ENCODE measurements at regions not wholly inside any gene's neighbourhood (a gene's known extent, or its start where the extent isn't known, plus 50 kb on each side); places are given as distances from the start of the nearest gene placed in this dataset.

DNA sequence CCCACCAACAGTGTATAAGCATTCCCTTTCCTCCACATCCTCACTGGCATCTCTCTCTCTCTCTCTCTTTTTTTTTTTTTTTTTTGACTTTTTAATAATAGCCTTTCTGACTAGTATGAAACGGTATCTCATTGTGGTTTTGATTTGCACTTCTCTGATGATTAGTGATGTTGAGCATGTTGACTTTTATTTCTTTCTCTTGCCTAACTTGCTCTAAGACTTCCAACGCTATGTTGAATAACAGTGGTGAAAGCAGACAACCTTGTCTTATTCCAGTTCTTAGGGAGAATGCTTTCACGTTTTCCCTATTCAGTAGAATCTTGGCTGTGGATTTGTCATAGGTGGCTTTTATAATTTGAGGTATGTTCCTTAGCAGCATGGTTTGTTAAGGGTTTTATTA lies 249.4 kb upstream of the MDFIC2 start:
- H2AFZ ChIP-seq (ENCODE audit: low read depth, low read length, severe bottlenecking): no peak overlapping the region
- H3K9me3 ChIP-seq (ENCODE audit: insufficient read depth, low read length): no peaks in the 10 kb centered on the region
- H3K9me2 ChIP-seq (replicated peaks; ENCODE audit: insufficient read depth, low read length): no peaks in the 10 kb centered on the region; the same call in 1 of the 2 replicates
- H4K20me1 ChIP-seq (ENCODE audit: low read depth, low read length): no peaks in the 10 kb centered on the region
- no peaks in the 10 kb centered on the region for H3K36me3 ChIP-seq (ENCODE audit: low read length)
- H3K4me2 ChIP-seq (ENCODE audit: low read depth, low read length, poor library complexity, severe bottlenecking): no peak overlapping the region
- H3K4me3 ChIP-seq (ENCODE audit: insufficient read depth, low read length, poor library complexity, severe bottlenecking): no peak overlapping the region
- no peaks in the 10 kb centered on the region for H3F3A ChIP-seq (ENCODE audit: insufficient read depth)
- H3K27me3 ChIP-seq (ENCODE audit: low read length): no peaks in the 10 kb centered on the region
- TF ChIP-seq EZH2phosphoT487 (conservative IDR thresholded peaks at IDR 0.05; ENCODE audit: low read length): no peak
- TF ChIP-seq, protein P1, sequence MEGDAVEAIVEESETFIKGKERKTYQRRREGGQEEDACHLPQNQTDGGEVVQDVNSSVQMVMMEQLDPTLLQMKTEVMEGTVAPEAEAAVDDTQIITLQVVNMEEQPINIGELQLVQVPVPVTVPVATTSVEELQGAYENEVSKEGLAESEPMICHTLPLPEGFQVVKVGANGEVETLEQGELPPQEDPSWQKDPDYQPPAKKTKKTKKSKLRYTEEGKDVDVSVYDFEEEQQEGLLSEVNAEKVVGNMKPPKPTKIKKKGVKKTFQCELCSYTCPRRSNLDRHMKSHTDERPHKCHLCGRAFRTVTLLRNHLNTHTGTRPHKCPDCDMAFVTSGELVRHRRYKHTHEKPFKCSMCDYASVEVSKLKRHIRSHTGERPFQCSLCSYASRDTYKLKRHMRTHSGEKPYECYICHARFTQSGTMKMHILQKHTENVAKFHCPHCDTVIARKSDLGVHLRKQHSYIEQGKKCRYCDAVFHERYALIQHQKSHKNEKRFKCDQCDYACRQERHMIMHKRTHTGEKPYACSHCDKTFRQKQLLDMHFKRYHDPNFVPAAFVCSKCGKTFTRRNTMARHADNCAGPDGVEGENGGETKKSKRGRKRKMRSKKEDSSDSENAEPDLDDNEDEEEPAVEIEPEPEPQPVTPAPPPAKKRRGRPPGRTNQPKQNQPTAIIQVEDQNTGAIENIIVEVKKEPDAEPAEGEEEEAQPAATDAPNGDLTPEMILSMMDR (IDR thresholded peaks at IDR 0.05; ENCODE audit: insufficient read depth, low read length, poor library complexity, severe bottlenecking): no peak
- no peak overlapping the region for H3K9ac ChIP-seq (ENCODE audit: low read length)
- no peak overlapping the region for H3K27ac ChIP-seq (ENCODE audit: low read depth, low read length)
- H3K79me2 ChIP-seq (ENCODE audit: insufficient read depth, low read length): no peaks in the 10 kb centered on the region

DNA sequence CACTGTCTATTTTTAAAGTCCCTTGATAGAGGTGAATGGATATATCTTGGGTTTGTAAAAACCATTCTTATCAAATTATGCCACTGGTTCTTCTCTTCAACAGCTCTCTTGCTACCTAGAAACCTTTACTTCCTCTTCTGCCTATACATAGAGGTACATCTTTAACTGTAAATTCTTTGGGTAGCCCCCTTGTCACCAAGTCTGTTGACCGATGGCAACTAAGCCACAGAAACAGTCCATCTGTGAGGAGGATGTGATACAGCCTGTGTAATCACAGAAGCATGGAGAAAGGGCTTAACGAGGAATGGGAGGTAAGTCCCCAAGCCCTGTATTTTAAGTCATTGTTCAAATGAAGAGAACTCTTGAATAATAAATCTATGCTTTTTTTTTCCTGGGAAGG lies 246.5 kb upstream of the MDFIC2 start:
- Histone ChIP-seq H3K4me3 (ENCODE audit: insufficient read depth, low read length, poor library complexity, severe bottlenecking) (no peak overlapping the region), H3K4me2 (ENCODE audit: low read depth, low read length, poor library complexity, severe bottlenecking) (no peak overlapping the region), H3K9ac (ENCODE audit: low read length) (no peak overlapping the region)

DNA sequence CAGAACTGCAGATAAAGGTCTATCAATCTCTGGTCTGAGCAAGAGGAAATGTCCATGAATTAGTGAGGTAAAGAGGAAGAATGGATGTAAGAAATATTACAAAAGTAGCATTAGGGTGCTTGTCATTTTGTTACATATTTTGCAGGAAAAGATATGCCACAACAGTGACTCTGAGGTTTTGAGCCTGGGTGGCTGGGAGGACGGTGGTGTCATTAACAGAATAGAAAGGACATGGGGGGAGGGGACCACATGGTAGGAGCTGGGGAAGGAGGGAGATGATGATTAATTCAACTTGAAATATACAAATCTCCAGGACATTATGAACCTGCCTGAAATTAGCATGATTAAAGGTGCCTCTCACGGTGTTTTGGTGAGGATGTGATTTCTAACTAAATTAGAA lies 245.5 kb upstream of the MDFIC2 start:
- TF ChIP-seq, protein P1 (IDR thresholded peaks at IDR 0.05; ENCODE audit: insufficient read depth, low read length, poor library complexity, severe bottlenecking): no peak
- TF ChIP-seq EZH2phosphoT487 (conservative IDR thresholded peaks at IDR 0.05; ENCODE audit: low read length): no peak
- no peaks in the 10 kb centered on the region for H3K36me3 ChIP-seq (ENCODE audit: low read length)

More for the DNA sequence above, 246.5 kb upstream of the MDFIC2 start:
- Histone ChIP-seq H3K9me2 (replicated peaks; ENCODE audit: insufficient read depth, low read length) (no peaks in the 10 kb centered on the region; the same call in 1 of the 2 replicates), H2AFZ (ENCODE audit: low read depth, low read length, severe bottlenecking) (no peak overlapping the region), H3K27me3 (ENCODE audit: low read length) (no peaks in the 10 kb centered on the region), H4K20me1 (ENCODE audit: low read depth, low read length) (no peaks in the 10 kb centered on the region), H3F3A (ENCODE audit: insufficient read depth) (no peaks in the 10 kb centered on the region), H3K79me2 (ENCODE audit: insufficient read depth, low read length) (no peaks in the 10 kb centered on the region), H3K9me3 (ENCODE audit: insufficient read depth, low read length) (no peaks in the 10 kb centered on the region), H3K27ac (ENCODE audit: low read depth, low read length) (no peak overlapping the region), H3K36me3 (ENCODE audit: low read length) (no peaks in the 10 kb centered on the region)
- TF ChIP-seq, protein P1 (IDR thresholded peaks at IDR 0.05; ENCODE audit: insufficient read depth, low read length, poor library complexity, severe bottlenecking): no peak
- TF ChIP-seq EZH2phosphoT487 (conservative IDR thresholded peaks at IDR 0.05; ENCODE audit: low read length): no peak

More for the DNA sequence above, 245.5 kb upstream of the MDFIC2 start:
- Histone ChIP-seq H3K9me3 (ENCODE audit: insufficient read depth, low read length) (no peaks in the 10 kb centered on the region), H3K27ac (ENCODE audit: low read depth, low read length) (no peak overlapping the region), H3K27me3 (ENCODE audit: low read length) (no peaks in the 10 kb centered on the region), H3F3A (ENCODE audit: insufficient read depth) (no peaks in the 10 kb centered on the region), H3K4me3 (ENCODE audit: insufficient read depth, low read length, poor library complexity, severe bottlenecking) (no peak overlapping the region), H4K20me1 (ENCODE audit: low read depth, low read length) (no peaks in the 10 kb centered on the region), H3K9me2 (replicated peaks; ENCODE audit: insufficient read depth, low read length) (no peaks in the 10 kb centered on the region; the same call in 1 of the 2 replicates), H3K4me2 (ENCODE audit: low read depth, low read length, poor library complexity, severe bottlenecking) (no peak overlapping the region), H3K79me2 (ENCODE audit: insufficient read depth, low read length) (no peaks in the 10 kb centered on the region), H2AFZ (ENCODE audit: low read depth, low read length, severe bottlenecking) (no peak overlapping the region), H3K9ac (ENCODE audit: low read length) (no peak overlapping the region)

All from SU-DHL-6 (cell line).